SK-N-SH treated with all-trans-retinoic acid at 6 μM for 48 hours (cell line): ENCODE measurements at regions not wholly inside any gene's neighbourhood (a gene's known extent, or its start where the extent isn't known, plus 50 kb on each side); places are given as distances from the start of the nearest gene placed in this dataset.
"Not testable (repeated sequence)": the region's sequence is repeated elsewhere in the genome, so short reads cannot be mapped to it uniquely, and the experiment has no call there.

Experiments
- ATAC-seq: fragments of 200-7000 bp; cut with Tn5 transposase; 3 replicates; pipeline ENCODE4 v1.9.1; 2020; ENCODE audit warnings: mild to moderate bottlenecking, moderate library complexity
- BACH2 ChIP-seq: fragments of 250-450 bp; sonication (Bioruptor Pico); IDR thresholded peaks from 2 replicates; pipeline ENCODE4 v1.9.0; 2021; ENCODE audit warnings: mild to moderate bottlenecking, borderline replicate concordance
- CREB5 ChIP-seq: fragments of 250-450 bp; sonication (Bioruptor Pico); IDR thresholded peaks from 2 replicates; pipeline ENCODE4 v1.5.1; 2020; ENCODE audit warnings: low read depth, mild to moderate bottlenecking, moderate library complexity
- CSDC2 ChIP-seq: fragments of 250-450 bp; sonication (Bioruptor Pico); IDR thresholded peaks from 2 replicates; pipeline ENCODE4 v1.5.0; 2020; ENCODE audit warnings: mild to moderate bottlenecking, moderate library complexity
- CSRNP3 ChIP-seq: fragments of 250-450 bp; sonication (Bioruptor Pico); IDR thresholded peaks from 2 replicates; pipeline ENCODE4 v1.5.1; 2021; ENCODE audit warnings: mild to moderate bottlenecking, moderate library complexity
- ESRRG ChIP-seq: fragments of 250-450 bp; sonication (Bioruptor Pico); IDR thresholded peaks from 2 replicates; pipeline ENCODE4 v1.6.1; 2021; ENCODE audit warnings: mild to moderate bottlenecking
- GLIS3 ChIP-seq: fragments of 250-450 bp; sonication (Bioruptor Pico); IDR thresholded peaks from 2 replicates; pipeline ENCODE4 v1.5.0; 2020; ENCODE audit warnings: mild to moderate bottlenecking, moderate library complexity
- ISL1 ChIP-seq: fragments of 250-450 bp; sonication (Bioruptor Pico); IDR thresholded peaks from 2 replicates; pipeline ENCODE4 v2.1.2; 2022; ENCODE audit warnings: mild to moderate bottlenecking, moderate library complexity
- OSR1 ChIP-seq: fragments of 250-450 bp; sonication (Bioruptor Pico); IDR thresholded peaks from 2 replicates; pipeline ENCODE4 v1.8.0; 2022; ENCODE audit warnings: moderate library complexity, mild to moderate bottlenecking, inconsistent platforms
- PATZ1 ChIP-seq: fragments of 250-450 bp; sonication (Bioruptor Pico); IDR thresholded peaks from 2 replicates; pipeline ENCODE4 v1.8.0; 2020; ENCODE audit warnings: mild to moderate bottlenecking, moderate library complexity, borderline replicate concordance
- POU6F1 ChIP-seq: fragments of 250-450 bp; sonication (Bioruptor Pico); IDR thresholded peaks from 2 replicates; pipeline ENCODE4 v1.8.0; 2021; ENCODE audit warnings: low read depth, mild to moderate bottlenecking, moderate library complexity, borderline replicate concordance
- PPARA ChIP-seq: fragments of 250-450 bp; sonication (Bioruptor Pico); IDR thresholded peaks from 2 replicates; pipeline ENCODE4 v1.5.0; 2020; ENCODE audit warnings: mild to moderate bottlenecking, borderline replicate concordance
- RARB ChIP-seq: fragments of 250-450 bp; sonication (Bioruptor Pico); IDR thresholded peaks from 2 replicates; pipeline ENCODE4 v1.8.0; 2021; ENCODE audit warnings: mild to moderate bottlenecking, moderate library complexity
- SNAI2 ChIP-seq: fragments of 250-450 bp; sonication (Bioruptor Pico); IDR thresholded peaks from 2 replicates; pipeline ENCODE4 v1.5.0; 2020; ENCODE audit warnings: mild to moderate bottlenecking, moderate library complexity
- TCF4 ChIP-seq: fragments of 250-450 bp; sonication (Bioruptor Pico); IDR thresholded peaks from 2 replicates; pipeline ENCODE4 v1.8.0; 2021; ENCODE audit warnings: mild to moderate bottlenecking, moderate library complexity, borderline replicate concordance
- TOX ChIP-seq: fragments of 250-450 bp; sonication (Bioruptor Pico); IDR thresholded peaks from 2 replicates; pipeline ENCODE4 v1.8.0; 2021; ENCODE audit warnings: mild to moderate bottlenecking, moderate library complexity, borderline replicate concordance
- TSHZ2 ChIP-seq: fragments of 250-450 bp; sonication (Bioruptor Pico); IDR thresholded peaks from 2 replicates; pipeline ENCODE4 v1.5.0; 2020; ENCODE audit warnings: mild to moderate bottlenecking, moderate library complexity
- ZC3H10 ChIP-seq: fragments of 250-450 bp; sonication (Bioruptor Pico); IDR thresholded peaks from 2 replicates; pipeline ENCODE4 v1.5.1; 2021; ENCODE audit warnings: mild to moderate bottlenecking, moderate library complexity
- ZFP3 ChIP-seq: fragments of 250-450 bp; sonication (Bioruptor Pico); IDR thresholded peaks from 2 replicates; pipeline ENCODE4 v1.5.0; 2020; ENCODE audit warnings: mild to moderate bottlenecking, moderate library complexity
- ZFP30 ChIP-seq: fragments of 450-650 bp; formaldehyde crosslinking; IDR thresholded peaks from 2 replicates; pipeline ENCODE4 v1.5.0; 2022; ENCODE audit warnings: mild to moderate bottlenecking, moderate library complexity
- ZNF8 ChIP-seq: fragments of 450-650 bp; formaldehyde crosslinking; IDR thresholded peaks from 2 replicates; pipeline ENCODE4 v1.5.0; 2020; ENCODE audit warnings: mild to moderate bottlenecking, moderate library complexity

GRCh38 chr1:80529546-80529945 lies 1271.2 kb upstream of the ADGRL2 start:
- no peak for TF ChIP-seq ZFP3 (CRISPR knock-in tag)
- TF ChIP-seq ZFP30, result no peak
- TF ChIP-seq OSR1 (CRISPR knock-in tag), result no peak
- no peak for TF ChIP-seq ISL1
- no peak for TF ChIP-seq TSHZ2 (CRISPR knock-in tag)
- no peak for TF ChIP-seq CREB5 (CRISPR knock-in tag)
- TF ChIP-seq TCF4, result no peak
- TF ChIP-seq TOX (CRISPR knock-in tag), result no peak
- no peak for TF ChIP-seq SNAI2 (CRISPR knock-in tag)
- TF ChIP-seq CSDC2 (CRISPR knock-in tag), result no peak
- no peak for ATAC-seq

GRCh38 chr1:80523861-80524260 lies 1276.9 kb upstream of the ADGRL2 start:
- no peak for ATAC-seq
- no peak for TF ChIP-seq CREB5 (CRISPR knock-in tag)
- no peak for TF ChIP-seq PPARA (CRISPR knock-in tag)
- no peak for TF ChIP-seq ESRRG
- TF ChIP-seq ZFP30, result no peak
- no peak for TF ChIP-seq TOX (CRISPR knock-in tag)
- TF ChIP-seq RARB (CRISPR knock-in tag), result no peak
- TF ChIP-seq PATZ1, result no peak
- TF ChIP-seq, all 23 proteins: peak for 0

- not testable (repeated sequence) for ATAC-seq
Observed at GRCh38 chr1:80523071-80523470, 1277.7 kb upstream of the ADGRL2 start.

GRCh38 chr1:80520949-80521348 lies 1279.8 kb upstream of the ADGRL2 start:
- ATAC-seq, result no peak
- TF ChIP-seq POU6F1 (CRISPR knock-in tag) (no peak), BACH2 (no peak), PATZ1 (no peak), TSHZ2 (CRISPR knock-in tag) (no peak), PPARA (CRISPR knock-in tag) (no peak), RARB (CRISPR knock-in tag) (no peak), TOX (CRISPR knock-in tag) (no peak), GLIS3 (CRISPR knock-in tag) (no peak), CSRNP3 (CRISPR knock-in tag) (no peak), ZC3H10 (CRISPR knock-in tag) (no peak), ISL1 (no peak), OSR1 (CRISPR knock-in tag) (no peak), ZNF8 (no peak)
